SH-SY5Y (cell line): ENCODE measurements at regions not wholly inside any gene's neighbourhood (a gene's known extent, or its start where the extent isn't known, plus 50 kb on each side); places are given as distances from the start of the nearest gene placed in this dataset.

ENCODE experiments used
- GATA2 ChIP-seq: IDR thresholded peaks from 2 replicates; pipeline ENCODE4 v1.6.1; 2011; ENCODE audit warnings: mild to moderate bottlenecking, low read depth, low read length
- GATA3 ChIP-seq: IDR thresholded peaks from 2 replicates; pipeline ENCODE4 v1.6.1; 2011; ENCODE audit warnings: low read depth, mild to moderate bottlenecking, low read length, moderate library complexity

DNA sequence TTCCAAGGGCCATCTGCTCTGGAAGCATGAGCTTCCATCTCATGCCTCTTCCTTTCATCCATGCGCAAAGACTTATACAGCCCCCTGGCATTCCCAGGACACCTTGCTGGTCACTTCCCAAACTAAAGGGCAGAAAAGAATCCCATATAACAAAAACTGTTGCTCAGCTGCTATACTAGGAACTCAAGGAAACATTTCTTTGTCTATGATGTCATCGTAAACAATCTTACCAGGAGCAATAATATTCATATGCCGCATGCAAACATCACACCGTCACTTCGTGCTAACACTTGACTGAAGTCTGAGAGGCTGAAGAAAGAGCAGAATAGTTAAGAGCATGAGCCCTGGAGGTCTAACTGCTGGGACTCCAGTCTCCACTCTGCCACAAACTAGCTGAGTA lies 50.5 kb upstream of the CDKN3 start:
- no peak for TF ChIP-seq GATA2
- TF ChIP-seq GATA3 = no peak
